ENCODE measurements at regions not wholly inside any gene's neighbourhood (a gene's known extent, or its start where the extent isn't known, plus 50 kb on each side); places are given as distances from the start of the nearest gene placed in this dataset.
"Not testable (repeated sequence)": the region's sequence is repeated elsewhere in the genome, so short reads cannot be mapped to it uniquely, and the experiment has no call there.

DNA sequence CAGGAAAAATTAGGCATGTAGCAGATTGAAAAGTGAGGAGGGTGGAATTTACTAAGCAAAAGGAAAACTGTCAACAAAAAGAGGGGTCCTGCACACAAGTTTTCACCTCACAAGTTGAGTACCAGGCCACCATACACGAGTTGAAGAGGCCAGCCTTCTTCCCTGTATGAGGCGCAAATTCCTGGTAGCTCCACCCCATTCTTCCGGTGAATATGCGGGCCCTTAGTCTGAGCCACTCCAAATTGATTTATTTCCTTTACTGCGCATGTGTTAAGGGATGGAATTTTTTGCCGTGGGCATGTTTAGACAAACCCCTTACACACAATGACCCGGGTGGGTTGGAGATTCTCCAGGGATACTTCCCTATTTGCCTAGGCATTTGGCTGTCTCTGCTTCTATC lies 942.1 kb upstream of the GRIA3 start:
- DNase-seq: no peak

DNA sequence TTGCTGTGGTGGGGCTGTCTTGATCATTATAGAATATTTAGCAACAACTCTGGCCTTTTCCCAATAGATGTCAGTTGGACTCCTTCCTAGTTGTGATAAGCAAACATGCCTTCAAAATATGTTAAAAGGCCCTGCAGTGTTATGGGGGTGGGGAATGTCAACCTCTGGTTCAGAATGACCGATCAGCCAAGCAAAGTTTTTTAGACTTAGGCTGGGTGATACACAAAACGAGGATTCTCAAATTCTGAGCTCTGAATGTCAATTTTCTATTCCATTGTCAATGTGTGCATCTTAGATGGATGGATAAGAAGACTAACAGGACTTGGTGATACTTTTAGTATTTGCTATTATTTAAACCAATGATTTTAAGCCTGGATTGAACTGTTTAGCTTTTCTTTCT lies 940.0 kb upstream of the GRIA3 start:
- no peak for DNase-seq

DNA sequence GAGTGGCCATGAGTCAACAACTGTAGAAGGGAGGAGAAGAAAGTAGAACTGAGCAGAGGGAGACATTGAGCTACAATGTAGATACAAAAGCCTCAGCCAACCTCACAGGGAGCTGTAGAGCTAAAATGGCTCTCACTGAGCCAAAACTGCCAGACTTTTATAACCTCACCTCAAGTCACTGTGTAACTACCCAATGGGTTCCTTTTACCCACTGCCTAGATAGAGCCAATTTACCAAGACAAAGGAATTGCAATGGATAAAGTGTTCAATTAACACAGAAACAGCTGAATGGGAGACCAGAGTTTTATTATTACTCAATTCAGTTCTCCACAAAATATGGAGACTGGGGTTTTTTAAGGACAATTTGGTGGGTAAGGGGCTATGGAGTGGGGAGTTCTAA lies 938.9 kb upstream of the GRIA3 start:
- DNase-seq: no peak

DNA sequence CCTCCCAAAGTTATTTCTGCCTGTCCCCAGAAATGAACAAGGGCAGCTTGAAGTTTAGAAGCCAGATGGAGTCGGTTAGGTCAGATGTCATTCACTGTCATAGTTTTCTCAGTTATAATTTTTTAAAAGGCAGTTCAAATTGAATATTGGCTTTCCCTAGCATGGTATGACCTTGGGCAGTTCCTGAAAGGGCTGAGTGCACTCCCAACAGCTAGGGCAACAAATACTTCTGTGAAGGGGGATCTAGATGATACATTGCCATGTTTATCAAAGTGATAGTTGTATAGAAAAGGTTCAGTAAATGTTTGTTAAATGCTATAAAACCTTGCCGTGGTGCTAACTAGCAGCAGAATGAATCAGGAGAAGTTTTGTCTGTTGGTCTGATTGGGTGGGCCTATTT lies 938.1 kb upstream of the GRIA3 start:
- no peak for DNase-seq

DNA sequence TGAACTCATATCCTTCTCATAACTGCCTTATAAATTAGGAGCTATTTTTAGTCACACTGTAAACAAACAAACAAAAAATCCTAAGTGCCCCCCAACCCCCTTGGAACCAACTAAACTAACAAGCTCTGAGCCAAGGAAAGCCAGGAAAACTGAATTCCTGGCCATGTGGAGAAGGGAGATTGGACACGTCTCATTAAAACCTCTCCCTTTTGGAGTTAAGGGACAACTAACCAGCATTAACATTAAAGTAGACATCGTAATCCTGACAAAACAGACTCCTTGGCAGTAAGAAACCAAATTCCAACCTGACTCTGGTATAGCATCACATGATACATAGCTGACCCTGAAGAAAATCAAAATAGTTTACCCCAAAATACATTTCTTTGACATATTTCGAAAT lies 937.1 kb upstream of the GRIA3 start:
- DNase-seq: no peak

DNA sequence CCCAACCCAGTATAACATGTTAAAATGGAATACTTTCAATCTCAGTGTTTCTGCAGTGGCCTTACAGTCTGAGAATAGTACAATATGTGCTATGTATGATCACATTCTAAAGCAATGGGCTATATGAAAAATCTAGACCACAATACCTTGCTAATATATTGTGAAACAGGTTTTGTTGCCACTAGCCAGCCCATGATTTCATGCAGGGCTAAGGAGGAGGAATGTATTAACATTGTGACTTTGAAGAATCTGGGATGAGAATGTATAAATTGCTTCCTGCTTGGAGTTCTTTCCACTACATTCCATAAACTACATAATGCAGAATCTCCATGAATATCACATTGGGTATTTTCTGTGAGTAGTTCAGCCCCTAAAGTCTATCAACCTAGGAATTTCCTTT lies 935.4 kb upstream of the GRIA3 start:
- DNase-seq: no peak

DNA sequence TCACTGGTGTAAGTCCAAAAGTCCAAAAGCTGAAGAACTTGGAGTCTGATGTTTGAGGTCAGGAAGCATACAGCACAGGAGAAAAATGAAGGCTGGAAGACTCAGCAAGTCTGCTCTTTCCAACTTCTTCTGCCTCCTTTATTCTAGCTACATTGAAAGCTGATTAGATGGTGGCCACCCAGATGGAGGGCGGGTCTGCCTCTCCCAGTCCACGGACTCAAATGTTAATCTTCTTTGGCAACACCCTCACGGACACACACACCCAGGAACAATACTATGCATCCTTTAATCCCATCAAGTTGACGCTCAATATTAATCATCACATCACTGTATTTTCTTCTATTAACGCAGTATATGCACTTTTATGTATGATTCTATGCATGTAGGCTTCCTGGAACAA lies 931.6 kb upstream of the GRIA3 start:
- no peak for DNase-seq

DNA sequence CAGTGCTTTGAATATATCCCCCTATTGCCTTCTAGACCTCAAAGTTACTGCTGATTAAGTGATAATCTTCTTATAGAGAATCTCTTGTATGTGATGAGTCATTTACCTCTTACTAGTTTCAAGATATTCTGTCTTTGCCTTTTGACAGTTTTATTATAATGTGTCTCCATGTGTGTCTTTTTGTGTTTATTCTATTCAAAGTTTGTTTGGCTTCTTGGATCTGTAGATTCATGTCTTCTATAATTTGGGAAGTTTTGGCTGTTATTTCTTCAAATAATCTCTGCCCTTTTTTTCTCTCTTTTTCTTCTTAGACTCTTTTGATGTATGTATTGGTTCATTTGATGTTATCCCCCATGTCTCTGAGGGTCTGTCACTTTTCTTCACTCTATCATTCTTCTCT lies 915.7 kb upstream of the GRIA3 start:
- DNase-seq: no peak

DNA sequence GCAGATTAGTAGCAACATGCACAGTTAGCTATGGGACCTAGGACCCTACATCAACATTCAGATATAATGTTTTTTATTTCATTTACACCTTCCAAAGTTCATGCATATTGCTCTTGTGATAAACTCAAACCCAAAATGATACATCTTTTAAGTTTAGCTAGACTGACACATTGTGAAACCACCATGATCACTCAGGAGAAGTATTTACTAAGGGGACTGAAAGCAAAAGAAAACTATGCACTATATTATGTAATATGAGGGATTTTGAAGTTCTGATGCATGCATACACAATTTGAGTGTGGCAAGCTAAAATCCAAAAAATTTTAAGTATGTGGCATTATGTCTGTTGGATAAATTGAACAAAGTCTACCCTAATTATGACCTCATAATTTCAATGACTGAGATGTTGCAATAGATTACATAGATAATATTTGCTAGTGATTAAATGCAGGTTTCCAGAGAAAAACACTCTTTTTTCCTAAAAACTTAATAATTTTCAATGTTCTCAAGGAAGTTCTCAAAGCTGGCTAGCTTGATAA lies 914.8 kb upstream of the GRIA3 start:
- DNase-seq: no peak

DNA sequence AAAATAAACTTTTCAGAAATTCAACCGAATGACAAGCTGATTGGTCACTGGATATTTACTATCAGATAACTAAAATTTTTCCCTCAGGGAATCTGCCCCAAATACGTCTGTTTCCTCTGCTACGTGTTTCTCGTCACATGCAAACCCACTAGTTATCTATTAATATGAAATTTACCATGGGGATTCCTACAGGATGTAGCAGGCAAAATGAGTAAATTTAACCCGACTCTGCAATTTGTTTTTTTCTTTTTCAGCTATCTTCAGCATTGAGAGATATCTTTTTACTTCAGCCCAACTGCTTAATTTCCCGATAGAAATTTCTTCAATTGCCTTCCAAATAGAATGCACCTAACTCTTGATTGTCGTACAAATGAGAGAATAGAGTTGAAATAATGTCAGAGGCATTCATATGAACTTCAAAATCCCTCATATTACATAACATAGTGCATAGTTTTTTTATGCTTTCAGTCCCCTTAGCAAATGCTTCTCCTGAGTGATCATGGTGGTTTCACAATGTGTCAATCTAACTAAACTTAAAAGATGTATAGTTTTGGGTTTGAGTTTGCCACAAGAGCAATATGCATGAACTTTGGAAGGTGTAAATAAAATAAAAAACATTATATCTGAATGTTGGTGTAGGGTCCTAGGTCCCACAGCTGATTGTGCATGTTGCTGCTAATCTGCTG lies 913.1 kb upstream of the GRIA3 start:
- no peak for DNase-seq

DNA sequence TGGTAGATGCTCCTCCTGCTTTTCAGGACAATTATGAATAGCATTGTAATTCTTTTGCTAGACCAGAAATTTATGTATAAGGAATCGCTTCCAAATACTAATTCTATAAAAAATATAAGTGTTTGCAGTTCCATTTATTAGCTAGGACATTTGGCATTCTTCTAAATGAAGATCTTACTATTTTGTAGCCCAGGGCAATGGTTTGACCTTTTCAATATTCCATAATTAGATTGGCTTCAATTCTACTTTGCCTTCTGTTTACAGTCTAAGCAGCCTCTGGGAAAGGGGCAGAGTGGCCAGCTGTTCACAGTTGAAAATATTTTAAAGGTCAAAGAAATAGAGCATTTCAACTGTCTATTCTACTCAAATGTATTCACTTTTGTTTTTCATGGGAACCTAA lies 912.1 kb upstream of the GRIA3 start:
- DNase-seq: no peak

DNA sequence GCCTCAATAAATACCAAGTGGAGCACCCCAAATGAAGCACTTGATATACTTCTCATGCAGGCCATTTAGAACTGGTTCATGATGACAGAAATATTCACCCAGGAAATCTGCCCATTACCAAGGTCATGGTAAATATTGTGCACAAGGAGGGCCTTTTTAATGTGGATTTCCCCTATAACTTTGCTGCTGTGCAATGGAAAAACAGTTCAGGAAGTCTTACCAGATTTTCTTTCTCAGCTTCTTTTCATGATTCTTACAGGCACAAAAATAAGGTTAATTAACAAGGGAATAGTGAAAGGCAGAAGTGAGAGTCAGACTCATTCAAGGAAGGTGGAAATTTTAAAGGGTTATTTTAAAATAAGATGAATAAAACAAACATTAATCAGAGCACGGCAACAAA lies 904.3 kb upstream of the GRIA3 start:
- no peak for DNase-seq

DNA sequence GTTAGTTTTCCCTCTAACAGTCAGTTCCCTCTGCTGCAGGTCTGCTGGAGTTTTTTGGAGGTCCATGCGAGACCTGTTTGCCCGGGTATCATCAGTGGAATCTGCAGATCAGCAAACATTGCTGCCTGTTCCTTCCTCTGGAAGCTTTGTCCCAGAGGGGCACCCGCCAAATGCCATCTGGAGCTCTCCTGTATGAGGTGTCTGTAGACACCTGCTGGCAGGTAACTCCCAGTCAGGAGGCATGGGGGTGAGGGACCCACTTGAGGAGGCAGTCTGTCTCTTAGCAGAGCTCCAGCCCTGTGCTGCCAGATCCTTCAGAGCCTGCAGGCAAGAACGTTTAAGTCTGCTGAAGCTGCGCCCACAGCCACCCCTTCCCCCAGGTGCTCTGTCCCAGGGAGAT lies 884.3 kb upstream of the GRIA3 start:
- DNase-seq: not testable (repeated sequence)

DNA sequence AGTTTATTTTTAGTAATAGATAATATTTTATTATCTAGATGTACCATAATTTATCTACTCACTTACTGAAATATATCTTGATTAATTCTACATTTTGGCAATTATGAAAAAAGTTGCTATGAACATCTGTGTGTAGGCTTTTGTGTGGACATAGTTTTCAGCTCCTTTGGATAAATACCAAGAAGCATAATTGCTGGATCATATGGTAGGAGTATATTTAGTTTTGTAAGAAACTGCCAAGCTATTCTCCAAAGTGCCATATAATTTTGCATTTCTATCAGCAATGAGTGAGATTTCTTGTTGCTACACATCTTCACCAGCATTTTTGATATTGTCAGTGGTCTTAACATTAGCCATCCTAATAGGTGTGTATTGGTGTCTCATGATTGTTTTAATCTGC lies 882.6 kb upstream of the GRIA3 start:
- no peak for DNase-seq

DNA sequence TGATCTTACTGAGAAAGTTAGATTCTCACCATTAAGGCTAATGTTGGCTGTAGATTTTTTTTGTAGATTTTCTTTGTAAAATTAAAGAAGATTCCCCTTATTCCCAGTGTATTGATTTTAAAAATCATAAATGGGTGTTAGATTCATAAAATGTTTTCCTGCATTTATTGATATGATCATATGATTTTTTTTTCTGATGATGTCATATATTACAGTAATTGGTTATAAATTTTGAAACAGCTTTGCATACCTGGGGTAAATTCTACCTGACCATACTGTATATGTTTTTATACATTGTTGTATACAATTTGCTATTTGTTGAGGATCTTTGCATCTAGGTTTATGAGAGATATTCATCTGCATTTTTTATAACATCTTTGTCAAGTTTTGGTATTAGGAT lies 880.3 kb upstream of the GRIA3 start:
- DNase-seq: no peak

DNA sequence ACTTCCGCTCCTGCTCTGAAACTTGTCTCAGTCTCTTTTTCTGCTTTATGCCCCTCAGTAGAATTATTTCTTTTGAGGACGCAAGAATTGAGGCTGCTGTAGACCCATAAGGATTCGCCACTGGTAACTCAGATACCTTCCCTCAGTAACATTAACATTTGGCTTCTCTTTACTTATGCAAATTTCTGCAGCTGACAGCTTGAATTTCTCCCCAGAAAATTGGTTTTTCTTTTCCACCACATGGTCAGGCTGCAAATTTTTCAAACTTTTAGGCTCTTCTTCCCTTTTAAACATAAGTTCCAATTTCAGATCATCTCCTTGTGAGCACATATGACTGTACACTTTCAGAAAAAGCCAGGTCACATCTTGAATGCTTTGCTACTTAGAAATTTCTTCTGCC lies 839.3 kb upstream of the GRIA3 start:
- DNase-seq: no peak

DNA sequence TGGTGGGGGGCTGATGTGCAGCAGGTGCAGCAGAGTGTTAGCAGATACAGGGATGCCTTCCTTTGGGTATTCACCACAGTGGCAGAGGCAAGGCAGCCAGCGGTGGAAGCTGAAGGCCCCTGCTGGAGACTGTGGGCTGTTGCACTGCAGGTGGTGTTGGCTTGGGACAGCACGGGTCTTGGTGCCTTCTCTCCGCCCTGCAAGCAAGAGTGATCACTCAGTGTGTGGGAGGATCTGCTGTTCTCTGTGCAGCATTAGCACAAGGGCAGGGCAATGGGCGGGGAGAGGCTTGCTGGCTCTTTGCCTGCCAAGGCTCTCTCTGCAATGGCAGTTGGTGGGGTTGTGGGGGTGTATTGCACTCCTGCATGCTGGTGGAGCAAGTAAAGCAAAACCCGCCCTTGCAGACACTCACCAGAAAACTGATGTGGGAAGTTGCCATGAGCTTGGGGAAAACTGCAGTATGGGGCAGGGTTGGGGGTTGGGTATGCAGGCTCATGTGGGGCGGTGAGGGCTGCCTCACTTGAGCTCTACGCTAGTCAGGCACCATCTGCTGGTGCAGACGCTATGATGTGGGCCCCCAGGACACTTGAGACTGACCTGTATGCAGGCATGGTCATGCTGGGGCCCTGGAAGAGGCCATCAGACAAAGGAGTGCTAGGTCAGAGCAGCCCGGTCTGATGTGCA lies 820.8 kb upstream of the GRIA3 start:
- DNase-seq: no peak

DNA sequence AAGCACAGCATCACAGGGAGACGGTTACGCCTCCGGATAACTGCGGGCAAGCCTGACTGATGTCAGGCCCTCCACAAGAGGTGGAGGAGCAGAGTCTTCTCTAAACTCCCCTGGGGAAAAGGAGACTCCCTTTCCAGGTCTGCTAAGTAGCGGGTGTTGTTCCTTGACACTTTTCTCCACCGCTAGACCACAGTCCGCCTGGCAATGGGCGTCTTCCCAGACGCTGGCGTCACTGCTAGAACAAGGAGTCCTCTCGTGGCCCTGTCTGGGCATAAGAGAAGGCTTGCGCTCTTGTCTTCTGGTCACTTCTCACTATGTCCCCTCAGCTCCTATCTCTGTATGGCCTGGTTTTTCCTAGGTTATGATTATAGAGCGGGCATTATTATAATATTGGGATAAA lies 808.5 kb upstream of the GRIA3 start:
- DNase-seq: not testable (repeated sequence)

DNA sequence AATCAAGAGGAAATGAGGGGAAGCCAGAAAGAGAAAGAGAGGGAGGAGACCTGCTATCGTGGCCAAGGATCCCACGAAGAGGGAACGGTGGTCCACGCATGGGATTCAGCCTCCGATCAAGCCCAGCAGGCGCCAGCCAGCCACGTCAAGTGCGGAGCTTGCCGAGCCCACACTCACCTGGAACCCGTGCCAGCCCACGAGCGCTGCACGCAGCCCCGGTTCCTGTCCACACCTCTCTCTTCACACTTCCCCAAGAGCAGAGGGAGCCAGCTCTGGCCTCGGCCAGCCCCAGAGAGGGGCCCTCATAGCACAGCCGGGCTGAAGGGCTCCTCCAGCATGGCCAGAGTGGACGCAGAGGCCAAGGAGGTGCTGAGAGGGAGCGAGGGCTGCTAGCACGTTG lies 795.1 kb upstream of the GRIA3 start:
- no peak for DNase-seq

DNA sequence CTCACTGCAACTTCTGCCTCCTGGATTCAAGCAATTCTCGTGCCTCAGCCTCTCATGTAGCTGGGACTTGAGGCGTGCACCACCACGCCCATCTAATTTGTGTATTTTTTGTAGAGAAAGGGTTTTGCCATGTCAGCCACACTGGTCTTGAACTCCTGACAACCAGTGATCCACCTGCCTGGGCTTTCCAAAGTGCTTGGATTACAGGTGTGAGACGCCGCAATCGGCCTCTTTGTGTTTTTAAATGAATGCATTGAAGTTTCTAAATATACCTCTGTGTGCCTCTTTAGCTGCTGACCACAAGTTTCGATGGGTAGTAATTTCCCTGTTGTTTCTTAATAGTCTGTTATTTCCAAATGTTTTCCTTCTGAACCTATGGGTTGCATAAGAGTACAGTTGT lies 765.3 kb upstream of the GRIA3 start:
- no peak for DNase-seq

DNA sequence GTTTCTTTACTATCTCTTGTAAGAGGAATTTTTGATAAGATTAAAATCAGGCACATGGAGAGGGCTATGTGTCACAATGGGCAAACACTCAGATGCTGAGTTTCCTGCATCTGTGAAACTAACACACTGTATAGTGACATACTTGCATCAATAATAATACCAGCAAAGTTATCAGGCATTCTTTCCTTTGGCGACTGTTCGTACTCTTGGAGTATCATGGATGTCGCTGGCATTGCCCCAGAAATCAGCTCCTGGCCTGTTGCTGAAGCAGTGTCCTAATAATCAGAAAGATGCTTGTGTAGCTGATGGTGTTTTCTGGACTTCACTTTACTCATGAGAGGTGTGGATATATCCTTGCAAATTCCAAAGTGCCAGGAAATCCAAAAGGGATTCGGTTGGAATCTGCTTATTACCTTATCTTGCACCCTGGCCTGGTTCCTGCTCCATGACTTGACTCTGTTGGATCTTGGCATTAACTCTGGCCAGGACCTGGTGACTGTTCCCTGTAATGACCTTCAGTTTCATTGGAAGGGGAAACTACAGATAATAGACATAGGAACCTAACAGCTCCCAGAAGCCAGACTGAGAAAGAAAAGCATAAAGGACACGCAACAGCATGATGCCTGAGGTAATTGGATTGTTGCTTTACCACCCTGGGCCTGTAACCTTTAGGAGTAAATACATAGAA lies 762.5 kb upstream of the GRIA3 start:
- DNase-seq: no peak

DNA sequence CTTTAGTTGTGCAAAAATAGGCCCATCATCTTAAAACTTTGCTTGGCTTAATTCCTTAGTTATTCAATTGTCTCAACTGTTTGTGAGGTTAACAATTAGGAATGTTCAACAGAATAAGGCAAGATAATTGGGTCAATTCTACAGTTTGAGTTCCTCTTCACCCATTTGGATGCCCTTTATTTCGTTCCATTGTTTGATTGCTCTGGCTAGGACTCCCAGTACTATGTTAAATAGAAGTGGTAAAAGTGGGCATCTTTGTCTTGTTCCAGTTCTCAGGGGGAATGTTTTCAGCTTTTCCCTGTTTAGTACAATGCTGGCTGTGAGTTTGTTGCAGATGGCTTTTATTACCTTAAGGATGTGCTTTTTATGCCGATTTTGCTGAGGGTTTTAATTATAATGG lies 761.5 kb upstream of the GRIA3 start:
- DNase-seq: no peak

DNA sequence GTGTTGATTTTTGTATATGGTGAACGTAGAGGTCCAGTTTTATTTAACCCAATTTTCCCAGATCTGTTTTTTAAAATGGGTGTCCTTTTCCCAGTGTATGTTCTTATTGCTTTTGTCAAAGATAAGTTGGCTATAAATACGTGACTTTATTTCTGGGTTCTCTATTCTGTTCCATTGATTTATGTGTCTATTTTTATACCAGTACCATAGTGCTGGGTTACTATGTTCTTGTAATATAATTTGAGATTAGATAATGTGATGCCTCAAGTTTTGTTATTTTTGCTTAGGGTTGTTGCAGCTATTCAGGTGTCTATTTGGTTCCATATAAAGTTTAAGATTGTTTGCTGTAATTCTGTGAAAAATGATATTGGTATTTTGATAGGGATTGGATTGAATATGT lies 749.1 kb upstream of the GRIA3 start:
- no peak for DNase-seq

DNA sequence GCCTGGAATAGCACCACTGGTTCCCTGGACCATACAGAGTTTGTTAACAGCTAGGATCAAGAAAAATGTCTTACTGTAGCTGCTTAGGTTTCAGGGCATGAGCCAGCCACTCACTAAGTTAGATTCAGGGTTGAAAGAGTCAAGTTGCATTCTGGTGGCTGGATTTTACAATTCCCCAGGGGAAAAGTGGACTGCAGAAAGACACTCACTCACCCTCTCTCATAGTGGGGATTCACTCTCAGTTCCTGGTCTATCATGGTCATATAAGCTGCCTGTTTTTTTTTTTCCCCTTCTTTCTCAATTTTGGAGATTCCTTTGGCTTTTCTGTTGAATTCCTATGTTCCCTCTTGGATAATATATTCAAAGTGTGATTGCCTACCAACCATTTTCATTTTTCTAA lies 744.2 kb upstream of the GRIA3 start:
- no peak for DNase-seq

Measured in NCI-H187 (cell line).